ENCODE measurements at regions not wholly inside any gene's neighbourhood (a gene's known extent, or its start where the extent isn't known, plus 50 kb on each side); places are given as distances from the start of the nearest gene placed in this dataset.

DNA sequence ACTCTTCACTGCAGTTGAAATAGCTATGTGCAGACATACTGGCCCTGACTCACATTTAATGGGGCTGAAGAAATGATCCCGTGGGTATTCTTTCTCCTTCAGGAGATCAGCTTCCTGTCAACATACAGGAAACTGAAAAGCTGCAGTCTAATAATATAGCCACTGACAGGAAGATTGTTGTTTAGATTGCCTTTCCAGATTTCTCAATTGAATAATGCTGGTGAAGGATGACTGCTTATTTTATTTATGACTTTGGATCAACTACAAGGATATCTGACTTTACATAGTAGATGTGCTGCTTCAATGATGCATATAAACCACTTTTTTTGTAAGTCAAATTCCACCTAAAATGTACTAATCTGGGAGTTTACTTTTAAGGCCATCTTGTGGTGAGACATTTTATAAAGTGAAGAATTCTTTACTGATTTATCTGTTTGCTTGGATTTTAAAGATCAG is 93.4 kb upstream of the MAP4K3 start:
- TF ChIP-seq POLR2A (IDR thresholded peaks at IDR 0.05; ENCODE audit: control extremely low read depth in 1 of 2, low read depth in 2 of 2, low read length in 2 of 2) (no peak), SP1 (IDR thresholded peaks at IDR 0.05; ENCODE audit: low read depth, low read length) (no peak), POLR2AphosphoS5 (IDR thresholded peaks at IDR 0.05; ENCODE audit: low read depth, low read length) (no peak), CREB1 (IDR thresholded peaks at IDR 0.05) (no peak), SIN3A (conservative IDR thresholded peaks at IDR 0.05 in 1 of 2, IDR thresholded peaks at IDR 0.05 in 1 of 2; ENCODE audit: low read depth in 1 of 2, low read length in 2 of 2) (no peak), EZH2 (IDR thresholded peaks at IDR 0.05; ENCODE audit: low read depth, low read length, severe bottlenecking) (no peak), YY1 (IDR thresholded peaks at IDR 0.05; ENCODE audit: low read depth, low read length) (no peak)
- TF ChIP-seq, protein P1, sequence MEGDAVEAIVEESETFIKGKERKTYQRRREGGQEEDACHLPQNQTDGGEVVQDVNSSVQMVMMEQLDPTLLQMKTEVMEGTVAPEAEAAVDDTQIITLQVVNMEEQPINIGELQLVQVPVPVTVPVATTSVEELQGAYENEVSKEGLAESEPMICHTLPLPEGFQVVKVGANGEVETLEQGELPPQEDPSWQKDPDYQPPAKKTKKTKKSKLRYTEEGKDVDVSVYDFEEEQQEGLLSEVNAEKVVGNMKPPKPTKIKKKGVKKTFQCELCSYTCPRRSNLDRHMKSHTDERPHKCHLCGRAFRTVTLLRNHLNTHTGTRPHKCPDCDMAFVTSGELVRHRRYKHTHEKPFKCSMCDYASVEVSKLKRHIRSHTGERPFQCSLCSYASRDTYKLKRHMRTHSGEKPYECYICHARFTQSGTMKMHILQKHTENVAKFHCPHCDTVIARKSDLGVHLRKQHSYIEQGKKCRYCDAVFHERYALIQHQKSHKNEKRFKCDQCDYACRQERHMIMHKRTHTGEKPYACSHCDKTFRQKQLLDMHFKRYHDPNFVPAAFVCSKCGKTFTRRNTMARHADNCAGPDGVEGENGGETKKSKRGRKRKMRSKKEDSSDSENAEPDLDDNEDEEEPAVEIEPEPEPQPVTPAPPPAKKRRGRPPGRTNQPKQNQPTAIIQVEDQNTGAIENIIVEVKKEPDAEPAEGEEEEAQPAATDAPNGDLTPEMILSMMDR (IDR thresholded peaks at IDR 0.05; ENCODE audit: control extremely low read depth in 1 of 3, insufficient read depth in 1 of 3, low read depth in 1 of 3, low read length in 3 of 3): no peak

Measured in H1 (cell line).